Stomach (tissue), 8 donors: ENCODE measurements at regions not wholly inside any gene's neighbourhood (a gene's known extent, or its start where the extent isn't known, plus 50 kb on each side); places are given as distances from the start of the nearest gene placed in this dataset.

Experiments used
- DNase-seq, 2 donors: peaks; one replicate each; pipeline versions ENCODE4 v3.0.0 to v3.0.0-alpha.2; 2013 to 2019
- H3K27ac ChIP-seq, 5 donors: fragments of 200-600 bp in 4 of 5; sonication (generic) in 4 of 5; one replicate each; pipeline ENCODE4 v1.5.1; 2013 to 2019; ENCODE audit warnings: mild to moderate bottlenecking in 1 of 5, moderate library complexity in 1 of 5
- H3K27me3 ChIP-seq, 3 donors: fragments of 200-600 bp; sonication (generic); one replicate each; pipeline ENCODE4 v1.5.1; 2017 to 2019; ENCODE audit warnings: mixed run types in 1 of 3
- H3K36me3 ChIP-seq, 4 donors: fragments of 200-600 bp; sonication (generic); 1 replicate in 3 of 4; 2 replicates in 1 of 4; pipeline ENCODE4 v1.5.1; 2016 to 2019
- H3K4me1 ChIP-seq, 4 donors: fragments of 200-600 bp; sonication (generic); one replicate each; pipeline ENCODE4 v1.5.1; 2016 to 2019
- H3K4me3 ChIP-seq, 4 donors: fragments of 200-600 bp; sonication (generic) in 3 of 4; one replicate each; pipeline ENCODE4 v1.5.1; 2016 to 2019; ENCODE audit warnings: mild to moderate bottlenecking in 1 of 4
- H3K9me3 ChIP-seq, 4 donors: fragments of 200-600 bp; sonication (generic); one replicate each; pipeline ENCODE4 v1.5.1; 2016 to 2019
- EP300 ChIP-seq: sonication (generic); formaldehyde crosslinking; IDR thresholded peaks from one replicate; pipeline ENCODE4 v1.6.1; 2017; ENCODE audit warnings: antibody characterized with exemption
- POLR2A ChIP-seq, 4 donors: fragments of 450-650 bp; IDR thresholded peaks; one replicate each; pipeline ENCODE4 v1.6.1; 2016; ENCODE audit warnings: antibody characterized with exemption in 4 of 4, control low read depth in 2 of 4, mild to moderate bottlenecking in 1 of 4, moderate library complexity in 1 of 4
- POLR2AphosphoS5 ChIP-seq, 3 donors: sonication (generic); formaldehyde crosslinking; IDR thresholded peaks; one replicate each; pipeline ENCODE4 v1.6.1; 2016; ENCODE audit warnings: antibody characterized with exemption in 3 of 3
- WGBS, 5 donors: extraction: QIAGEN DNeasy Blood & Tissue Kit in 3 of 5; methylation state at CpG; one replicate each; pipeline versions ENCODE4 v1.1.5 to v1.1.7; 2013 to 2018; 5-methylcytosine and 5-hydroxymethylcytosine counted together
- intact Hi-C: fragments of 100-400 bp; cut with DNase I; formaldehyde crosslinking; loops from one replicate; pipeline ENCODE4 v1.15.1; 2023; ENCODE audit warnings: low total_unique reads
- TF ChIP-seq, protein P1 (sequence below), 7 experiments: fragments of 450-650 bp in 4 of 7; fragments of 200-600 bp in 3 of 7; sonication (generic) in 3 of 7; IDR thresholded peaks; one replicate each; pipeline ENCODE4 v1.5.1; 2016 to 2019; ENCODE audit warnings: antibody characterized with exemption in 7 of 7, control low read depth in 2 of 7, mild to moderate bottlenecking in 1 of 7
- donor health status: healthy with polysubstance abuse.
- donor health status: Bipolar disorder and iron deficiency.
- donor health status: healthy.

DNA sequence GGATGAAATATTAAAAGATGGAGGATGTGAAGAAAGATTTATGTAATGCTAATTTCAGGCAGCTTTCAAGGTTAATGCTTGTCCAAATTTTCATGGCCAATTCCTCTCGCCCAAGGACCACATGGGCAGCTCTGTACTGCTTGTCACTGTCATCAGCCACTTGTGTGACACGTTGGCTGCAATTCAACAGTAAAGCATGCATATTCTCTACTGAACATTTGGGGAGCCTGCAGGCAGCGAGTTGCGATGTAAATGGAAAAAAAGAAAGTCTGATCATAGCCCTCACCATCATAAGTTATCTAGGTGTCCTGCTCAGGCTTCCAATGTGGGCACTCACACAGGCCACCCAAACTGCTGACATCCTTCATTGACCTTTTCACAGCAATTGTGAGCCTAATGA lies 1026.8 kb upstream of the NR2F2 start:
- DNase-seq: no peak
- Histone ChIP-seq H3K27me3 (no peaks in the 10 kb centered on the region), H3K4me1 (peaks cover 3 to 15% (median 11%) of the 10 kb centered on the region in 4 donors), H3K4me3 (no peak overlapping the region), H3K9me3 (no peaks in the 10 kb centered on the region), H3K36me3 (no peaks in the 10 kb centered on the region), H3K27ac (peak overlapping the region in 4 of 5 donors; percentile 49 to 77 (median 63))
- WGBS, 5 donors: 75 to 88% (median 82%) methylated on average over 4 of the region's 4 CpGs
- TF ChIP-seq EP300: no peak
- TF ChIP-seq POLR2A (IDR thresholded peaks at IDR 0.05): no peak
- TF ChIP-seq, protein P1, sequence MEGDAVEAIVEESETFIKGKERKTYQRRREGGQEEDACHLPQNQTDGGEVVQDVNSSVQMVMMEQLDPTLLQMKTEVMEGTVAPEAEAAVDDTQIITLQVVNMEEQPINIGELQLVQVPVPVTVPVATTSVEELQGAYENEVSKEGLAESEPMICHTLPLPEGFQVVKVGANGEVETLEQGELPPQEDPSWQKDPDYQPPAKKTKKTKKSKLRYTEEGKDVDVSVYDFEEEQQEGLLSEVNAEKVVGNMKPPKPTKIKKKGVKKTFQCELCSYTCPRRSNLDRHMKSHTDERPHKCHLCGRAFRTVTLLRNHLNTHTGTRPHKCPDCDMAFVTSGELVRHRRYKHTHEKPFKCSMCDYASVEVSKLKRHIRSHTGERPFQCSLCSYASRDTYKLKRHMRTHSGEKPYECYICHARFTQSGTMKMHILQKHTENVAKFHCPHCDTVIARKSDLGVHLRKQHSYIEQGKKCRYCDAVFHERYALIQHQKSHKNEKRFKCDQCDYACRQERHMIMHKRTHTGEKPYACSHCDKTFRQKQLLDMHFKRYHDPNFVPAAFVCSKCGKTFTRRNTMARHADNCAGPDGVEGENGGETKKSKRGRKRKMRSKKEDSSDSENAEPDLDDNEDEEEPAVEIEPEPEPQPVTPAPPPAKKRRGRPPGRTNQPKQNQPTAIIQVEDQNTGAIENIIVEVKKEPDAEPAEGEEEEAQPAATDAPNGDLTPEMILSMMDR (IDR thresholded peaks at IDR 0.05): no peak
- TF ChIP-seq POLR2AphosphoS5 (IDR thresholded peaks at IDR 0.05): no peak
- intact Hi-C loops: no loop called here

DNA sequence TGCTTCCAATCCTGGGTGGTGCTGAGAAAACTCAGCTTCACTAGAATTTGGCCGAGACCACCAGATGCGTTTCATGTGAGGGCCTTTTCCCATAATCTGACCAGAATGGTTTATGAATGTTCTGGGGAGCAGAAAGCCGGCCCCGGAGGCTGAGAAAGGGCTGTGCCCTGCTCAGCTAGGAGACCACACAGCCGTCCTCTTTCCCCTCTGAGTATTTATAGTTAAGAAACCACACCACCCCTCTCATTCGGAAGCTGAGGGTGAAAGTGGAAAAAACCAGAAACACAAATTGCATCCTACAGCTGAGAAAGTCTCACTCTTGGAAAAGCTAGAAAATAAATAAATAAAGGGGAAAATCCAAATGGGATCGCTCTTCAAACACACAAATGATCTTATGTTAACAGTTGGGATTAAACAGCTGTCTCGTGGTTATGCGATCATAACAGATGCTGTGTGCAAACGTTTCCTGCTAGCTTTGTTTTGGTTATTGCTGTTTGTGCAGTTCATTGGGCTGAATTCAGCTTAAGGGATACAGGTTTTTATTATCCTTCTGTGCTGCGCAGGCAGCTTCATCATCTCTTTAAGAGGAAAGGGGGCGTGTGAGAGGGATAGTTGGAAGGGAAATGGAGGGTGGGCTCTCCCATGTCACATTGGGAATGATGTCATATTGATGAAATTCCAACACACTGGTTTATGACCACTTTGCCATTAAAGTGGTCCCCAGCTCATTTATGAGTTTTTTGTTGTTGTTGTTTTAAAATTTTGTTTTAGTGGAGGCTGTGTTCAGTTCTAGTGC lies 1026.2 kb upstream of the NR2F2 start:
- Histone ChIP-seq H3K27ac (peak overlapping the region; percentile 27 to 77 (median 54)), H3K9me3 (no peaks in the 10 kb centered on the region), H3K4me1 (peaks cover 3 to 15% (median 11%) of the 10 kb centered on the region in 4 donors), H3K36me3 (no peaks in the 10 kb centered on the region), H3K4me3 (no peak overlapping the region), H3K27me3 (no peaks in the 10 kb centered on the region)
- 45 to 66% (median 51%) methylated on average over 12 of the region's 12 CpGs for WGBS, 5 donors
- TF ChIP-seq POLR2A (IDR thresholded peaks at IDR 0.05) (no peak), POLR2AphosphoS5 (IDR thresholded peaks at IDR 0.05) (peak in 2 of 3 donors; percentile 22 to 48)
- intact Hi-C loops: no loop called here
- DNase-seq: peak in 1 of 2 donors; percentile 84

DNA sequence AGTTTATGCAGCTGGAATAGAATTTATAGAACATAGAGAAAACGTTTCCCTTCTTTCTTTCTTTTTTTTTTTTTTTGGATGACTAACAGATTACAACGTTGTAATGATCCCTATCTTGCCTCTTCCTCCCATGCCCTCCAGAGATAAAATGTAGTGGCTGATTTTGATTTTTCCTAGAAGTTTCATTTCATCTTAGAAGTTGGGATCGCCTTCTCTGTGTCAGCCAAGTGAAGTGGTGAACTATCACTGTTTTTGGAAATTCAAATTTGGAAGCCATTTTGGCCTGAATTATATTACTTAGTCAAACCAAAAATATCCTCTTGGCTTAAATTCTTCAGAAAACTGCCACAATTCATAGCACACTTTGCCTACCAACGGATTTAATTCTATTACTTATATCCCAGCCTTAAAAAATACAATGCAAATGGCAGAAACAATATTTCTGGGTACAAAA lies 1025.5 kb upstream of the NR2F2 start:
- no peaks in the 10 kb centered on the region for H3K9me3 ChIP-seq
- no peak for DNase-seq
- intact Hi-C loops: no loop called here
- H3K36me3 ChIP-seq: no peaks in the 10 kb centered on the region
- no peak overlapping the region for H3K4me3 ChIP-seq
- TF ChIP-seq EP300: no peak
- H3K27me3 ChIP-seq: no peaks in the 10 kb centered on the region
- H3K4me1 ChIP-seq: peaks cover 3 to 15% (median 11%) of the 10 kb centered on the region in 4 donors
- WGBS, 5 donors: 41 to 65% (median 56%) methylated on average over 4 of the region's 4 CpGs
- peak overlapping the region in 4 of 5 donors; percentile 49 to 77 (median 63) for H3K27ac ChIP-seq

DNA sequence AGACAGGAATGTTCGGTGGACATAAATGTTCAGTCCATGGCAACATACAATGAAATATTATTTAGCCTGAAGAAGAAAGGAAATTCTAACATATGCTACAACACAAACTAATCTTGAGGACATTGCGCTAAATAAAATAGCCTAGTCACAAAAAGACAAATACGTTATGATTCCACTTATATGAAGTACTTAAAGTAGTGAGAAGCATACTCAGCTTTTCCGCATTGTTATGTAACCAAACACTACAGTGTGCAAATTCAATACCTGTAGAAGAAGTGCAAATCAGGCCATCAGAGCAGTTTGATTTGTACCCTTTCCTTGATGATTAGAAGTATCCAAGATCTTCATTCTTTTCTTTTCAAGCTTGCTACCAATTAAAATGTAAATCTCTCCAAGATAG lies 1023.4 kb upstream of the NR2F2 start:
- WGBS, 5 donors: 93 to 97% (median 95%) methylated on average over 4 of the region's 4 CpGs
- DNase-seq: no peak
- Histone ChIP-seq H3K4me1 (peaks cover 0 to 5% (median 2%) of the 10 kb centered on the region in 4 donors), H3K27ac (no peak overlapping the region), H3K9me3 (no peaks in the 10 kb centered on the region), H3K27me3 (no peaks in the 10 kb centered on the region), H3K4me3 (no peak overlapping the region), H3K36me3 (no peaks in the 10 kb centered on the region)
- intact Hi-C loops: no loop called here
- TF ChIP-seq POLR2A (IDR thresholded peaks at IDR 0.05): no peak
- TF ChIP-seq, protein P1 (IDR thresholded peaks at IDR 0.05): no peak
- TF ChIP-seq EP300: no peak
- no peak for TF ChIP-seq POLR2AphosphoS5 (IDR thresholded peaks at IDR 0.05)

DNA sequence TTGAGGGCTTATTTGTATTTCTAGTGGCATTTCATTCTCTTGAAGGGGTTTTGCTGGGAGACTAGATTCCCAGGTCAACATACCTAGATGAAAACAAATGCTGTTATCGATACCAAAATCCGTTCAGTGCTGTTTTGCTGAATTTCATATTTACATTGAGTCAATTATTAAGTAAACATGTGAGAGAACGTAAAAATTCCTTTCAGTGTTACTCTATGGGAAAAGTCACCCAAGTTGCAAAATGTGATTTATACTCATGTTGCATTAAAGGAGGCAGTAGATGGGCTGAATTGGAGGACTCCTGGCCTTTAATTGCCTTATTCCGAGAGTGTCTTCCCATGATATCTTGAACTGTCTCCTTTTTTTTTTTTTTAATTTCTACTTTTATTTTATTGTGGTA lies 1011.3 kb upstream of the NR2F2 start:
- no peak for DNase-seq
- H3K27me3 ChIP-seq: no peaks in the 10 kb centered on the region
- TF ChIP-seq, protein P1 (IDR thresholded peaks at IDR 0.05): no peak
- TF ChIP-seq POLR2AphosphoS5 (IDR thresholded peaks at IDR 0.05): no peak
- no peak for TF ChIP-seq EP300
- TF ChIP-seq POLR2A (IDR thresholded peaks at IDR 0.05): no peak
- H3K9me3 ChIP-seq: peaks cover 0 to 3% (median 0%) of the 10 kb centered on the region in 4 donors
- H3K36me3 ChIP-seq: no peaks in the 10 kb centered on the region
- 40 to 60% (median 49%) methylated on average over 4 of the region's 4 CpGs for WGBS, 5 donors
- H3K4me3 ChIP-seq: no peak overlapping the region
- no peaks in the 10 kb centered on the region for H3K4me1 ChIP-seq
- no peak overlapping the region for H3K27ac ChIP-seq
- intact Hi-C loops: no loop called here
